Mesenchymal stem cell (in vitro differentiated cells and primary cell): ENCODE measurements at regions not wholly inside any gene's neighbourhood (a gene's known extent, or its start where the extent isn't known, plus 50 kb on each side); places are given as distances from the start of the nearest gene placed in this dataset.
A peak's percentile ranks its signal among the peaks of the same experiment; 100 is the strongest.

ENCODE experiments used
- DNase-seq: peaks from one replicate; pipeline ENCODE4 v3.0.0-alpha.2; 2013
- H2AFZ ChIP-seq: one replicate; pipeline ENCODE4 v1.6.1; 2013; ENCODE audit warnings: low read depth, mild to moderate bottlenecking, control low read depth, inconsistent platforms, low read length, moderate library complexity
- H2AK5ac ChIP-seq: 2 replicates; pipeline ENCODE4 v1.6.1; 2013; ENCODE audit warnings: low read length, moderate library complexity, mild to moderate bottlenecking, inconsistent platforms; ENCODE audit not compliant: severe bottlenecking
- H2BK120ac ChIP-seq: one replicate; pipeline ENCODE4 v1.6.1; 2013; ENCODE audit warnings: low read depth, mild to moderate bottlenecking, inconsistent platforms, low read length, moderate library complexity
- H2BK12ac ChIP-seq, 2 experiments: one replicate each; pipeline ENCODE4 v1.6.1; 2013; ENCODE audit warnings: inconsistent platforms in 2 of 2, low read length in 2 of 2, mild to moderate bottlenecking in 2 of 2, moderate library complexity in 2 of 2, control low read depth in 1 of 2
- H2BK15ac ChIP-seq: one replicate; pipeline ENCODE4 v1.6.1; 2013; ENCODE audit warnings: mild to moderate bottlenecking, low read depth, inconsistent platforms; ENCODE audit not compliant: poor library complexity, severe bottlenecking
- H2BK5ac ChIP-seq: 2 replicates; pipeline ENCODE4 v1.6.1; 2013; ENCODE audit warnings: low read depth, mild to moderate bottlenecking, low read length, control low read depth, inconsistent platforms; ENCODE audit not compliant: poor library complexity, severe bottlenecking
- H3K14ac ChIP-seq, 2 experiments: one replicate each; pipeline ENCODE4 v1.6.1; 2013; ENCODE audit warnings: inconsistent platforms in 2 of 2, low read length in 2 of 2, control low read depth in 1 of 2, mild to moderate bottlenecking in 1 of 2, moderate library complexity in 1 of 2
- H3K18ac ChIP-seq, 2 experiments: one replicate each; pipeline ENCODE4 v1.6.1; 2013; ENCODE audit warnings: inconsistent platforms in 2 of 2, low read length in 2 of 2, control low read depth in 1 of 2, low read depth in 1 of 2, mild to moderate bottlenecking in 1 of 2
- H3K23ac ChIP-seq, 2 experiments: one replicate each; pipeline ENCODE4 v1.6.1; 2013; ENCODE audit warnings: inconsistent platforms in 2 of 2, low read length in 2 of 2, mild to moderate bottlenecking in 2 of 2, moderate library complexity in 2 of 2, control low read depth in 1 of 2
- H3K27ac ChIP-seq: 2 replicates; pipeline ENCODE4 v1.5.1; 2013; ENCODE audit warnings: mild to moderate bottlenecking, moderate library complexity, low read length, control low read depth, inconsistent platforms; ENCODE audit not compliant: poor library complexity, severe bottlenecking
- H3K27me3 ChIP-seq, 2 experiments: 2 replicates each; pipeline versions ENCODE4 v1.6.1 to v1.7.0; 2013; ENCODE audit warnings: low read length in 2 of 2, mild to moderate bottlenecking in 2 of 2, moderate library complexity in 2 of 2, control low read depth in 1 of 2, inconsistent platforms in 1 of 2; ENCODE audit not compliant: control insufficient read depth in 1 of 2, insufficient read depth in 1 of 2
- H3K36me3 ChIP-seq, 2 experiments: 2 replicates each; pipeline versions ENCODE4 v1.6.1 to v1.7.0; 2013; ENCODE audit warnings: low read length in 2 of 2, control low read depth in 1 of 2, inconsistent platforms in 1 of 2, low read depth in 1 of 2, mild to moderate bottlenecking in 1 of 2; ENCODE audit not compliant: insufficient read depth in 2 of 2, control insufficient read depth in 1 of 2
- H3K4ac ChIP-seq, 2 experiments: one replicate each; pipeline ENCODE4 v1.6.1; 2013; ENCODE audit warnings: inconsistent platforms in 2 of 2, low read length in 2 of 2, mild to moderate bottlenecking in 2 of 2, moderate library complexity in 2 of 2, control low read depth in 1 of 2, low read depth in 1 of 2
- H3K4me1 ChIP-seq: 2 replicates; pipeline ENCODE4 v1.6.1; 2013; ENCODE audit warnings: low read depth, low read length, control low read depth; ENCODE audit not compliant: control insufficient read depth, insufficient read depth
- H3K4me2 ChIP-seq: 2 replicates; pipeline ENCODE4 v1.6.1; 2013; ENCODE audit warnings: low read length, mild to moderate bottlenecking, inconsistent platforms; ENCODE audit not compliant: poor library complexity, severe bottlenecking
- H3K4me3 ChIP-seq, 2 experiments: 2 replicates each; pipeline versions ENCODE4 v1.5.1 to v1.7.0; 2013; ENCODE audit warnings: low read length in 2 of 2, mild to moderate bottlenecking in 2 of 2, control low read depth in 1 of 2, low read depth in 1 of 2; ENCODE audit not compliant: insufficient read depth in 1 of 2
- H3K79me1 ChIP-seq: replicated peaks from 2 replicates; pipeline ENCODE4 v1.6.1; 2013; ENCODE audit warnings: mild to moderate bottlenecking, control low read depth, low read length, inconsistent platforms; ENCODE audit not compliant: poor library complexity, severe bottlenecking
- H3K9ac ChIP-seq: 2 replicates; pipeline ENCODE4 v1.7.0; 2013; ENCODE audit warnings: mild to moderate bottlenecking, low read length, moderate library complexity
- H3K9me3 ChIP-seq: 2 replicates; pipeline ENCODE4 v1.7.0; 2013; ENCODE audit warnings: mild to moderate bottlenecking, low read length; ENCODE audit not compliant: control insufficient read depth
- H4K8ac ChIP-seq: one replicate; pipeline ENCODE4 v1.6.1; 2013; ENCODE audit warnings: inconsistent platforms, mild to moderate bottlenecking, low read length, moderate library complexity
- H4K91ac ChIP-seq: one replicate; pipeline ENCODE4 v1.6.1; 2013; ENCODE audit warnings: mild to moderate bottlenecking, low read length, inconsistent platforms
- WGBS: methylation state at CpG from one replicate; pipeline ENCODE4 v1.1.7; 2013; ENCODE audit warnings: mixed read lengths; 5-methylcytosine and 5-hydroxymethylcytosine counted together

DNA sequence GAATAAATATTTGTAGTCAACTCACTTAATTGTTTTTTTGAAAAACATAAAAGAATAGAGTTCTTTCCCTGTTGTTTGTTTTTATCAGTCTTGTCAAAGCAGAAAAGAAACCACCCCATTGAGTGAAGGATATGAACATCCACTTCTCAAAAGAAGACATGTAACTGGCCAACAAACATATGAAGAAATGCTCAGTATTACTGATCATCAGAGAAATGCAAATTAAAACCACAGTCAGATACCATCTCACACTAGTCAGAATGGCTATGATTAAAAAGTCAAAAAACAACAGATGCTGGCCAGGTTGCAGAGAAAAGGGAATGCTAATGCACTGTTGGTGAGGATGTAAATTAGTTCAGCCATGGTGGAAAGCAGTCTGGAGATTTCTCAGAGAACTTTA lies 326.1 kb upstream of the EMCN start:
- no peak overlapping the region for H3K4ac ChIP-seq
- H2BK15ac ChIP-seq, result no peak overlapping the region
- H3K18ac ChIP-seq, result no peak overlapping the region
- H4K91ac ChIP-seq, result no peak overlapping the region
- no peak overlapping the region for H2BK12ac ChIP-seq
- H3K23ac ChIP-seq, result no peak overlapping the region
- no peaks in the 10 kb centered on the region for H3K9me3 ChIP-seq
- H3K14ac ChIP-seq, result no peak overlapping the region
- H2BK120ac ChIP-seq, result no peak overlapping the region
- no peaks in the 10 kb centered on the region for H3K4me1 ChIP-seq
- H3K27me3 ChIP-seq, result no peaks in the 10 kb centered on the region
- no peaks in the 10 kb centered on the region for H3K36me3 ChIP-seq
- H2AFZ ChIP-seq, result no peak overlapping the region
- H3K79me1 ChIP-seq, result no peaks in the 10 kb centered on the region
- H4K8ac ChIP-seq, result no peak overlapping the region
- no peak overlapping the region for H3K4me2 ChIP-seq
- DNase-seq, result no peak
- no peak overlapping the region for H2BK5ac ChIP-seq
- no peak overlapping the region for H3K9ac ChIP-seq
- no peak overlapping the region for H3K4me3 ChIP-seq
- H3K27ac ChIP-seq, result no peak overlapping the region
- no peak overlapping the region for H2AK5ac ChIP-seq

DNA sequence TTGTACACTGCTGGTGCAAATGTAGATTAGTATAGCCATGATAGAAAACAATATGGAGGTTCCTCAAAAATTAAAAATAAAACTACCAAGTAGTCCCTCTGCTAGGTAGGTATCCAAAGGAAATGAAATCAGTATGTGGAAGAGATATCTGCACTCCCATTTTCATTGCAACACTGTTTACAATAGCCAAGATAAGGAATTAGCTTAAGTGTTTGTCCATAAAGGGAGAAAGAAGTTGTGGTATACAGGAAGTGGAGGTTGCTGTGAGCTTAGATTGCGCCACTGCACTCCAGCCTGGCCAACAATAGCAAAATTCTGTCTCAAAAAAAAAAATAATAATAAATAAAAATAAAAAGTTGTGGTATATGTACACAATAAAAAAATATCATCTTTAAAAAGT lies 325.0 kb upstream of the EMCN start:
- Histone ChIP-seq H3K36me3 (no peaks in the 10 kb centered on the region), H4K91ac (no peak overlapping the region), H3K18ac (no peak overlapping the region), H3K4me1 (no peaks in the 10 kb centered on the region), H3K27ac (no peak overlapping the region), H3K9me3 (no peaks in the 10 kb centered on the region), H3K4ac (no peak overlapping the region), H2AFZ (no peak overlapping the region), H3K4me3 (no peak overlapping the region), H3K14ac (no peak overlapping the region), H3K4me2 (no peak overlapping the region), H4K8ac (no peak overlapping the region), H3K23ac (no peak overlapping the region), H3K9ac (no peak overlapping the region), H2BK5ac (no peak overlapping the region), H2BK12ac (no peak overlapping the region), H2AK5ac (no peak overlapping the region), H3K79me1 (no peaks in the 10 kb centered on the region), H2BK120ac (no peak overlapping the region), H2BK15ac (no peak overlapping the region), H3K27me3 (no peaks in the 10 kb centered on the region)
- DNase-seq, result peak; percentile 74
- WGBS, result no CpG with 5 or more reads among the region's 1 CpG

DNA sequence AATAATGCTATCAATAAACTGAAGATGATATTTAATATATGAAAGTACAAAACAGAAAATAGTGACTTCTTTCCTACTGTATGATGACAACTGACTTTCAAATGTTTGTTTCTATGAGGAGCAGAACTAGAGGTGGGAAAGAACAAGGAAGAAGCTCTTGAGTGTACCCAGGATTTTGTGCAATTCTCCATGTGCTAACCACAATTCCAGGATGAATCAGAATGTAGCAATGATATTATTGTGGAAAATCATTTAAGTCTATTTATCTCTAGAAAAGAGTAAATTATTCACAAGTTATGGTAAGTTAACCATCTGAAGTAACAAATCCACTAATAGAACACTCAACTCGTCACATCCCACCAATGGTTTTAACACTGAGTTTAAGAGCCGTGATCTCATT lies 324.1 kb upstream of the EMCN start:
- WGBS, result 89% methylated on average over 1 of the region's 2 CpGs
- Histone ChIP-seq H3K23ac (no peak overlapping the region), H2BK120ac (no peak overlapping the region), H2BK15ac (no peak overlapping the region), H3K27me3 (no peaks in the 10 kb centered on the region), H2AFZ (no peak overlapping the region), H3K18ac (no peak overlapping the region), H3K4me3 (no peak overlapping the region), H4K91ac (no peak overlapping the region), H3K14ac (no peak overlapping the region), H3K27ac (no peak overlapping the region), H3K79me1 (no peaks in the 10 kb centered on the region), H3K36me3 (no peaks in the 10 kb centered on the region), H3K4me1 (no peaks in the 10 kb centered on the region), H2BK12ac (no peak overlapping the region), H3K9ac (no peak overlapping the region), H3K9me3 (no peaks in the 10 kb centered on the region), H3K4me2 (no peak overlapping the region), H4K8ac (no peak overlapping the region), H2BK5ac (no peak overlapping the region), H3K4ac (no peak overlapping the region), H2AK5ac (no peak overlapping the region)
- peak; percentile 63 for DNase-seq

DNA sequence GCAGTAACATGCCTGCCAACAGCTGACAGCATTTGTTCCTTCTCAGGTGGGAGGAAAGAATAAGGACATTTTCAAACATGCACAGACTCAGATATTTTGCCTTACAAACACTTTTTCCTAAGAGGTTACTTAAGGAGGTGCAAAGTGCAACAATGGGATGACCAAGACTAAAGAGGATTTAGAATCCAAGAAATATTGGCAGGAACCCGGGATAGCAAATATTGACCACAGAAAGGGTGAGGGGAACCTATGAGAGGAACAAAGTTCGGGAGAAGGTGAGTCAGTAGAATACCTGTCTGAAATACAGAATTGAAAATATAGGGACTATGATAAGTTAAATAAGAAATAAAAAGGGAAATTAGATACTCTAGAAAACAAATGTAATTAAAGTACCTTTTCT lies 321.9 kb upstream of the EMCN start:
- Histone ChIP-seq H3K18ac (no peak overlapping the region), H3K79me1 (no peaks in the 10 kb centered on the region), H3K4ac (no peak overlapping the region), H2BK12ac (no peak overlapping the region), H4K91ac (no peak overlapping the region), H3K27ac (no peak overlapping the region), H3K4me1 (no peaks in the 10 kb centered on the region), H2AK5ac (no peak overlapping the region), H3K9me3 (no peaks in the 10 kb centered on the region), H3K27me3 (no peaks in the 10 kb centered on the region), H2AFZ (no peak overlapping the region), H4K8ac (no peak overlapping the region), H3K14ac (peak overlapping the region in 1 of 2 experiments; percentile 57), H3K23ac (no peak overlapping the region), H2BK15ac (no peak overlapping the region), H2BK120ac (no peak overlapping the region), H2BK5ac (no peak overlapping the region), H3K36me3 (no peaks in the 10 kb centered on the region), H3K4me3 (no peak overlapping the region), H3K4me2 (no peak overlapping the region), H3K9ac (no peak overlapping the region)
- 100% methylated on average over 1 of the region's 2 CpGs for WGBS
- no peak for DNase-seq
